AG04450 (cell line): ENCODE measurements at regions not wholly inside any gene's neighbourhood (a gene's known extent, or its start where the extent isn't known, plus 50 kb on each side); places are given as distances from the start of the nearest gene placed in this dataset.

Source experiments
- CTCF ChIA-PET: fragments of 300-600, 350-600 bp; formaldehyde crosslinking; extraction: SDS; loops from one replicate; lab custom pipeline; 2022; ENCODE audit warnings: antibody characterized with exemption, inconsistent platforms; lab: Charles Lee
- POLR2A ChIA-PET: fragments of 350-600 bp; formaldehyde crosslinking; extraction: SDS; loops from one replicate; lab custom pipeline; 2021; ENCODE audit warnings: antibody characterized with exemption, inconsistent platforms; lab: Yijun Ruan, JAX
- DNase-seq: peaks from one replicate; pipeline ENCODE4 v3.0.0-alpha.2; 2011; ENCODE audit warnings: low read depth, low spot score
- H3K27ac ChIP-seq: one replicate; pipeline ENCODE4 v1.5.1; 2012; ENCODE audit warnings: low read depth, low read length, control low read depth
- H3K27me3 ChIP-seq: one replicate; pipeline ENCODE4 v1.6.0; 2012; ENCODE audit warnings: low read length; ENCODE audit not compliant: control insufficient read depth, insufficient read depth
- H3K4me3 ChIP-seq: 2 replicates; pipeline ENCODE4 v1.5.1; 2011; ENCODE audit warnings: mild to moderate bottlenecking, low read depth, low read length, control low read depth
- H3K9me3 ChIP-seq: 2 replicates; pipeline ENCODE4 v1.5.1; 2012; ENCODE audit warnings: low read length; ENCODE audit not compliant: control insufficient read depth, insufficient read depth
- TF ChIP-seq, protein P1 (sequence below): IDR thresholded peaks from 2 replicates; pipeline ENCODE4 v1.5.1; 2011; ENCODE audit warnings: low read depth, low read length, control low read depth, inconsistent platforms

DNA sequence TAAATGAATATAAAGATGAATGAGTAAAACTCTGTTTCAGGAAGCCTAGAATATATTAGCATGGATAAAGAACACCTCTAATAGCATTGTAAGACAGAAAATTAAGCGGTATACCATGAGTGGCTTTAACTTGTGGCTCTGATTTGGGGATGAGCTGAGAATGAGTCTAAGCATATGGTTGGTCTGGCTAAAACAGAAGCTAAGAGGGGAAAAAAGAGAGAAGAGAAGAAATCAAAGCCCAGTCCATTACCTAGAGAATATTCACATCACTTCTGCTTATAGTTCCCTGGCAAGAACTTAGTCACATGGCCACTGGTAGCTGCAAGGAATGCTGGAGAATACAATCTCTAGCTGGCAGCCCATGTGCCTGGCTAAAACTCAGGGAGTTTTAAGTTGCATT, 414.5 kb downstream of the PRDM5 start:
- ChIA-PET POLR2A (no interaction called here), CTCF (no interaction called here)
- no peak for DNase-seq
- TF ChIP-seq, protein P1, sequence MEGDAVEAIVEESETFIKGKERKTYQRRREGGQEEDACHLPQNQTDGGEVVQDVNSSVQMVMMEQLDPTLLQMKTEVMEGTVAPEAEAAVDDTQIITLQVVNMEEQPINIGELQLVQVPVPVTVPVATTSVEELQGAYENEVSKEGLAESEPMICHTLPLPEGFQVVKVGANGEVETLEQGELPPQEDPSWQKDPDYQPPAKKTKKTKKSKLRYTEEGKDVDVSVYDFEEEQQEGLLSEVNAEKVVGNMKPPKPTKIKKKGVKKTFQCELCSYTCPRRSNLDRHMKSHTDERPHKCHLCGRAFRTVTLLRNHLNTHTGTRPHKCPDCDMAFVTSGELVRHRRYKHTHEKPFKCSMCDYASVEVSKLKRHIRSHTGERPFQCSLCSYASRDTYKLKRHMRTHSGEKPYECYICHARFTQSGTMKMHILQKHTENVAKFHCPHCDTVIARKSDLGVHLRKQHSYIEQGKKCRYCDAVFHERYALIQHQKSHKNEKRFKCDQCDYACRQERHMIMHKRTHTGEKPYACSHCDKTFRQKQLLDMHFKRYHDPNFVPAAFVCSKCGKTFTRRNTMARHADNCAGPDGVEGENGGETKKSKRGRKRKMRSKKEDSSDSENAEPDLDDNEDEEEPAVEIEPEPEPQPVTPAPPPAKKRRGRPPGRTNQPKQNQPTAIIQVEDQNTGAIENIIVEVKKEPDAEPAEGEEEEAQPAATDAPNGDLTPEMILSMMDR, result no peak
- H3K27ac ChIP-seq, result no peak overlapping the region
- no peaks in the 10 kb centered on the region for H3K27me3 ChIP-seq
- H3K4me3 ChIP-seq, result no peak overlapping the region
- H3K9me3 ChIP-seq, result no peaks in the 10 kb centered on the region

DNA sequence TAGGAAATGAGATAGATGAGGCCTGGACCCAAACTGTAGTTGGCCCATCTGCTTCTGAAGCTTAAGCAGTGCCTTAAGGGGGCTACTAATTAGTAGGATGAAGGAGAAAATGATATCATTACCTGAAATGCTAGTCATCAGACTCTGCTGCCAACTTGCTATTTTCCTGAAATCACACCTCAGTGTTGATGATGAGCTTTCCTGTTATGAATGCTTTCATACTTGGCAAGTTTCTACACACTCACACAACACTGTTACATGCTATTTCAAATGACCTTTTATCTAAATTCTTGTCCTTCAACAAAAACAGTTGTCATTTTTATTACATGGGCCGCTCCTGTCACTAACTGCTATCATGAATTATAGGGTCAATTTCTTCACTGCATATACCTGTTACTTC, 416.0 kb downstream of the PRDM5 start:
- no peak overlapping the region for H3K27ac ChIP-seq
- H3K9me3 ChIP-seq, result no peaks in the 10 kb centered on the region
- H3K27me3 ChIP-seq, result no peaks in the 10 kb centered on the region
- POLR2A ChIA-PET, result no interaction called here
- no peak overlapping the region for H3K4me3 ChIP-seq
- CTCF ChIA-PET, result no interaction called here
- TF ChIP-seq, protein P1, result no peak
- no peak for DNase-seq

DNA sequence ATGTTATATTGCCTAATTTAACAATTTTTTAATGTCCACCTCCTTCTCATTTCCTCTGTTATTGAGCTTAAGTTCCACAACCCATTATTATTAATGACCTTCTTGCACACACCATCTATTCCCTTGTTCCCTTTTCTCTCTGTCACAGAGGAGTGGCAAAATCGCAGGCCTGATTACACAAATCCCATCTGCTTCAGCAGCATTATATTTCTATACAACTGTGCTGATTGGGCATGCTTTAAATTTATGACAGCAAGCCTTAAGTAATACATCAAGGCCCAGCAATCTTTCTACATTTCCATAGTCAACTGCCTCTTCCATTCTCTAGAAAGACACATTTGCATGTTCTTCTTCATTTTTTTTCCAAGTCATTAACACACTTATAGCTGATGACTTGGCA, 423.8 kb downstream of the PRDM5 start:
- POLR2A ChIA-PET, result no interaction called here
- TF ChIP-seq, protein P1, result no peak
- no peaks in the 10 kb centered on the region for H3K9me3 ChIP-seq
- no peak overlapping the region for H3K4me3 ChIP-seq
- H3K27me3 ChIP-seq, result no peaks in the 10 kb centered on the region
- no peak overlapping the region for H3K27ac ChIP-seq
- DNase-seq, result no peak
- CTCF ChIA-PET, result no interaction called here

DNA sequence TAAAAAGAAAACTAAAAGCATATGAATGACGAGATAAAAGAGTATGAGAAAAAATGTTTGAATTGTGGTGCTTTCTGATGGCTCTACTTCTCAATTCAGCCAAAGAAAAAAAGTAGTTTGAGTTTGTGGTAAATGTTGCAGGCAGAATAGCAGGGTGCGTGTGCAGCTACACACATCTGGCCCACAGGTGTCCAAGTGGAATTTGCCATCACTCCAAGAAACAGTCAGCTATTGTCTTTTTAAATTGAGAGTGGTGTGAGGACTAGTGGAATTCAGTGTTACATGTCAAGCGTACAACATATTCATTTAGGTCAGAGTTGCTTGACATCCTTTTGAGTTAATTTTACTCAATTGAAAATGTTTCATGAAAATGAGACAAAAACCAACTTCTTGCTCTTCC, 424.8 kb upstream of the MAD2L1 start:
- ChIA-PET CTCF (no interaction called here), POLR2A (no interaction called here)
- Histone ChIP-seq H3K4me3 (no peak overlapping the region), H3K9me3 (no peaks in the 10 kb centered on the region), H3K27me3 (no peaks in the 10 kb centered on the region), H3K27ac (no peak overlapping the region)
- no peak for DNase-seq
- TF ChIP-seq, protein P1, result no peak

DNA sequence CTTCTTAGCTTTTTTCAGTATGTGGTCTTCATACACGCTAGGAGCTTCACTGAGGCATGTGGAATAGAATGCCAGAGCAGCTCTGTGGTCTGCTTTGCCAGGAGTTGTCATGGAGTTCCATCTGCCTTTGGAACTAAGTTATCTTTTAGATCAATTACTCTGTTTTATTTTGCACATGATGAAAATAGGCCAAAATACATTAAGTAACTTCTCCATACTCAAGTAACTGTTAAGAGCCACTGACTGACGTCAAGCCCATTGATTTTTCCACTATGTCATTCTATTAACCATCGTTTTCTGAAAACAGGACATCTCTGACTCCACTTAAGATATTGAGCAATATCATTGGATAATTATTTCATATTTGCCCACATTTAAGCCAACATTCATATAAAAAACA, 415.1 kb upstream of the MAD2L1 start:
- no peak overlapping the region for H3K27ac ChIP-seq
- ChIA-PET POLR2A (interaction anchor here (0.6 kb wide), 1 partner anchor 208 kb away, joined by 3 read pairs; no protein-coding TSS in a partner anchor), CTCF (interaction anchor here (0.6 kb wide), 1 partner anchor 25 kb away, joined by 3 read pairs; no protein-coding TSS in a partner anchor)
- no peak for DNase-seq
- no peak overlapping the region for H3K4me3 ChIP-seq
- no peaks in the 10 kb centered on the region for H3K9me3 ChIP-seq
- TF ChIP-seq, protein P1, result no peak
- no peaks in the 10 kb centered on the region for H3K27me3 ChIP-seq
